ENCODE measurements at regions not wholly inside any gene's neighbourhood (a gene's known extent, or its start where the extent isn't known, plus 50 kb on each side); places are given as distances from the start of the nearest gene placed in this dataset.
A peak's percentile ranks its signal among the peaks of the same experiment; 100 is the strongest.
"Not testable (repeated sequence)": the region's sequence is repeated elsewhere in the genome, so short reads cannot be mapped to it uniquely, and the experiment has no call there.

- no peaks in the 10 kb centered on the region for H3K27me3 ChIP-seq
- H3K4me1 ChIP-seq: peaks cover 7 to 23% (median 17%) of the 10 kb centered on the region in 10 experiments
- H3K36me3 ChIP-seq: no peaks in the 10 kb centered on the region
- no peak for TF ChIP-seq Cebpa-rat (IDR thresholded peaks at IDR 0.05)
- no peak overlapping the region for H3K4me3 ChIP-seq
- H3K27ac ChIP-seq: no peak overlapping the region
- no peaks in the 10 kb centered on the region for H4K20me1 ChIP-seq
- peaks cover 0 to 4% (median 0%) of the 10 kb centered on the region in 11 experiments; a peak in 3 of 22 replicates for H3K9me3 ChIP-seq (replicated peaks in 1 of 11)
- H3K4me2 ChIP-seq: no peak overlapping the region
- H3K9ac ChIP-seq: no peak overlapping the region
These were observed 77.3 kb upstream of the NFASC start for GRCh38 chr1:204793259-204793914.

DNA sequence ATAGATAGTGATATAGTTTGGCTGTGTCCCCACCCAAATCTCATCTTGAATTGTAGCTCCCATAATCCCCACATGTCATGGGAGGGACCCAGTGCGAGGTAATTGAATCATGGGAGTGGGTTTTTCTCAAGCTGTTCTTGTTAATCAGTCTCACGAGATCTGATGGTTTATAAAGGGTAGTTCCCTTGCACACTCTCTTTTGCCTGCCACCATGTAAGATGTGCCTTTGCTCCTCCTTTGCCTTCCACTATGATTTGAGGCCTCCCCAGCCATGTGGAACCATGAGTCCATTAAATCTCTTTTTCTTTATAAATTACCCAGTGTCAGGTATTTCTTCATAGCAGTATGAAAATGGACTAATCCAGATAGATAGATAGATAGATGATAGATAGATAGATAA, 73.8 kb upstream of the NFASC start:
- not testable (repeated sequence) for H3K27ac ChIP-seq; H3K27me3 ChIP-seq; H4K20me1 ChIP-seq; H3K4me3 ChIP-seq; H3K9ac ChIP-seq; H3K36me3 ChIP-seq; H3K9me3 ChIP-seq (replicated peaks in 1 of 11); H3K4me2 ChIP-seq
- peaks cover 0 to 14% (median 7%) of the 10 kb centered on the region in 10 experiments; a peak in 17 of 20 replicates for H3K4me1 ChIP-seq

GRCh38 chr1:204797401-204797800, 73.3 kb upstream of the NFASC start:
- no peak overlapping the region for H3K27ac ChIP-seq
- no peak overlapping the region for H3K4me2 ChIP-seq
- H3K9ac ChIP-seq: no peak overlapping the region
- H3K9me3 ChIP-seq (replicated peaks in 1 of 11): peaks cover 0 to 4% (median 0%) of the 10 kb centered on the region in 11 experiments; a peak in 3 of 22 replicates
- peaks cover 3 to 19% (median 12%) of the 10 kb centered on the region in 10 experiments for H3K4me1 ChIP-seq
- no peaks in the 10 kb centered on the region for H3K27me3 ChIP-seq
- no peak for TF ChIP-seq Cebpa-rat (IDR thresholded peaks at IDR 0.05)
- H3K4me3 ChIP-seq: no peak overlapping the region
- no peaks in the 10 kb centered on the region for H3K36me3 ChIP-seq
- no peaks in the 10 kb centered on the region for H4K20me1 ChIP-seq

DNA sequence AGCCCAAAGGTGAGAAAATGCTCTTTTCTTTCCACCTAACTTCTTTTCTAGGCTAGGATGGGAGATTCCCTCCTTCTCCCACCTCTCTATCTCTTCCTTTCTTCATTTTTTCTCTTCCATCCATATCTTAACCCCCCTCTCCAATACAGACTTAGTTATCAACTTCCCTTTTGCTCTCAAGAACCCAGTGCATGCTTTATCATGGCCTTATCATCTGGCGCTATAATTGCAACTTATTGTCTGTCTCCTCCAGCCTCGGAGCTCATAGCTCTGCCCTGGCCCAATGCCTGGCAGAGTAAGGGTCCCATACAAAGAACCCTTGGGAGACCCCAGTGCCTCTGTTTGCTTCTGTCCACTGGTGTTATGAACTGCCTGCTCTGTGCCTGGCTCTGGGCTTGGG, 71.0 kb upstream of the NFASC start:
- Histone ChIP-seq H3K27me3 (no peaks in the 10 kb centered on the region), H3K36me3 (no peaks in the 10 kb centered on the region), H3K9ac (no peak overlapping the region), H3K27ac (no peak overlapping the region), H3K4me1 (peaks cover 13 to 40% (median 29%) of the 10 kb centered on the region in 10 experiments), H4K20me1 (no peaks in the 10 kb centered on the region; a peak in 1 of 22 replicates), H3K9me3 (replicated peaks in 1 of 11) (peaks cover 0 to 4% (median 0%) of the 10 kb centered on the region in 11 experiments; a peak in 3 of 22 replicates), H3K4me2 (no peak overlapping the region), H3K4me3 (no peak overlapping the region)
- no peak for TF ChIP-seq Cebpa-rat (IDR thresholded peaks at IDR 0.05)

DNA sequence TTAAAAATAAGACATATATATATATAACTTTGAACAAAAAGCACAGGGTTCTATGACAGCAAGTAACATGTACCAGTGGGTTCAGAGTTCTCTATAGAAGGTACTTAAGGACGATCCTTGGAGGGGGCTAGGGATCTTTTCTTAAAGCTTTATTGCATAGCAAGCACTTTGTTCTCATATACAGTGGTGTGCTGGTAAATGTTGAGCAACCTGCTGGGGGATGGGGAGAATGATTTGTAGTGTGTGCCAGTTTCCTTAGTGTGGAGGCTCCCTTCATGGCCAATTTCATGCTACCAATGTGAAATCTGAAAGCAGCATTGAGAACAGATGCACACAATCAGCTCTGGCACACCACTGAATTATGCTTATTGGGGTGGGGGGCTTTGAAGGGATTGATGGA, 69.5 kb upstream of the NFASC start:
- no peaks in the 10 kb centered on the region for H3K27me3 ChIP-seq
- H4K20me1 ChIP-seq: no peaks in the 10 kb centered on the region; a peak in 1 of 22 replicates
- no peak overlapping the region for H3K27ac ChIP-seq
- no peak overlapping the region for H3K9ac ChIP-seq
- H3K4me1 ChIP-seq: peaks cover 13 to 33% (median 29%) of the 10 kb centered on the region in 10 experiments
- no peak overlapping the region for H3K4me3 ChIP-seq
- H3K9me3 ChIP-seq (replicated peaks in 1 of 11): peaks cover 0 to 4% (median 0%) of the 10 kb centered on the region in 11 experiments; a peak in 3 of 22 replicates
- no peaks in the 10 kb centered on the region for H3K36me3 ChIP-seq
- TF ChIP-seq Cebpa-rat (IDR thresholded peaks at IDR 0.05): no peak
- peak overlapping the region in 8 of 11 experiments; percentile 71 to 90 (median 85); a peak in 16 of 22 replicates for H3K4me2 ChIP-seq

DNA sequence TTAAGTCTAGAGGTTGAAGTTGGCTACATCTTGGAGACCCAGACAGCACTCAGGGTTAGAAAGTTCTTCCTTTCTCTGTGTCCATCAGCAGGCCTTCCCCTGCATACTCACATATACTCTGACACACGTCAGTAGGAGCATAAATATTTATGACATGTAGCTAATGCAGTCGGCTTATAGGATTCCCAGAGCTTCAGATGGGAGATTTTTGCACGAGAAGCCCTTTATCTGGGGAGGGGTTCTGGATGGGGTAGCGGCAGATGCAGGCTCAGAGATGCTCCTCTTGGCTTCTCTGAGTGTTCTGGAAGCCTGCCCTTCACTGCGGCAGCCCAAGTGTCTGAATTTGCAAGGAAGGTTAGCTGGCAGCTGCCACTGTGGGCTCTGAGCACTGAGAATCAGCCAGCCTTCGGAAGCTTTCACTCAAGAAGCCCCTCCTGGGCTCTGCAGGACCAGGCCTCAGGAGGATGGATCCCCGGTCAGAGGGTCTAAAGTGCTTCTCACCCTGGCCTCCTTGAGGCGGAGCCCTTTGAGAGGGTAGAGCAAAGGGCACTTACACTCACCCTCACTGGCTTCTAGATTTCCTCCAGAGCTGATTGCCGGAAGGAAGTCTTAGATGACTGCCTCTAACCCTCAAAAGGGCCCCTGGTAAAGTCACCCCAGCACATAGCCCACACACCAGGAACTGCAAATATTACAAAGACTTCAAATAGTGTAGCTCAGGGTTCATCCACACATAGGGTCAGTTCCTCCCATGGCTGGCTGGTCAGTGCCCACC, 68.1 kb upstream of the NFASC start:
- no peak for TF ChIP-seq Cebpa-rat (IDR thresholded peaks at IDR 0.05)
- H3K27me3 ChIP-seq: no peaks in the 10 kb centered on the region

DNA sequence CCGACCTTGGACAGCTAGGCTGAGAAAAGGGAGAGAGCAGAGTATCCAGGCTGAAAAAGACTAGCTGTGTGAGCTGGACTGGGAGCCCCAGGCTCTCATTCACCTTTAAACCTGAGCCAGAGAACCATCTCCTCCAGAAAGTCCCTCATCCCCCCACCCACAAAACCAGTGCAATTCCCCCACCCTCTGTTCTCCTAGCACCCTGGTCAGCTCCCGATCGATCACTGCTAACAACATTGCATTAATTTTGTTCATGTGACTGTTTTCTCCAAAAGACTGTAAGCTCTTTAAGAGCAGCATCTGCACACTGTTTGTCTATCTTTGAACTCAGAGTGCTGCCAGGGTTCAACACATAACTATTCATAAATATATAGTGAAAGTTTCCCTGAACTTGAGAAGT, 67.1 kb upstream of the NFASC start:
- H4K20me1 ChIP-seq: peaks cover 0 to 7% (median 0%) of the 10 kb centered on the region in 11 experiments; a peak in 1 of 22 replicates
- H3K4me1 ChIP-seq: peaks cover 13 to 52% (median 40%) of the 10 kb centered on the region in 10 experiments
- TF ChIP-seq Cebpa-rat (IDR thresholded peaks at IDR 0.05): no peak
- H3K27me3 ChIP-seq: no peaks in the 10 kb centered on the region
- no peaks in the 10 kb centered on the region for H3K36me3 ChIP-seq
- H3K9ac ChIP-seq: no peak overlapping the region
- H3K4me3 ChIP-seq: no peak overlapping the region
- H3K4me2 ChIP-seq: peak overlapping the region in 10 of 11 experiments; percentile 71 to 90 (median 82); a peak in 18 of 22 replicates
- peak overlapping the region in 1 of 11 experiments; percentile 64; a peak in 1 of 22 replicates for H3K27ac ChIP-seq
- no peaks in the 10 kb centered on the region for H3K9me3 ChIP-seq (replicated peaks in 1 of 11)

More for the DNA sequence above, 68.1 kb upstream of the NFASC start:
- Histone ChIP-seq H4K20me1 (peaks cover 0 to 3% (median 0%) of the 10 kb centered on the region in 11 experiments; a peak in 1 of 22 replicates), H3K4me2 (peak overlapping the region; percentile 68 to 90 (median 80)), H3K9me3 (replicated peaks in 1 of 11) (no peaks in the 10 kb centered on the region), H3K27ac (peak overlapping the region in 7 of 11 experiments; percentile 2 to 67 (median 43); a peak in 10 of 22 replicates), H3K4me1 (peaks cover 13 to 42% (median 32%) of the 10 kb centered on the region in 10 experiments), H3K9ac (peak overlapping the region in 8 of 11 experiments; percentile 1 to 48 (median 23); a peak in 4 of 22 replicates), H3K4me3 (peak overlapping the region in 1 of 10 experiments; percentile 35; a peak in 2 of 20 replicates), H3K36me3 (no peaks in the 10 kb centered on the region)

GRCh38 chr1:204806943-204807687, 63.5 kb upstream of the NFASC start:
- Histone ChIP-seq H3K4me1 (peaks cover 12 to 51% (median 31%) of the 10 kb centered on the region in 10 experiments), H3K9me3 (replicated peaks in 1 of 11) (no peaks in the 10 kb centered on the region), H3K27ac (no peak overlapping the region), H3K4me2 (peak overlapping the region; percentile 47 to 71 (median 64)), H3K4me3 (peak overlapping the region; percentile 48 to 71 (median 59)), H3K9ac (peak overlapping the region in 10 of 11 experiments; percentile 30 to 70 (median 61); a peak in 18 of 22 replicates), H3K27me3 (no peaks in the 10 kb centered on the region), H3K36me3 (no peaks in the 10 kb centered on the region), H4K20me1 (peaks cover 0 to 7% (median 0%) of the 10 kb centered on the region in 11 experiments; a peak in 1 of 22 replicates)
- no peak for TF ChIP-seq Cebpa-rat (IDR thresholded peaks at IDR 0.05)

All from BLaER1 treated with 17β-estradiol and CSF1 and Interleukin-3, amounts not matched to agents 10 nM and 100 nM (cell line).